Stromal cell of bone marrow (primary cell): ENCODE measurements at regions not wholly inside any gene's neighbourhood (a gene's known extent, or its start where the extent isn't known, plus 50 kb on each side); places are given as distances from the start of the nearest gene placed in this dataset.

Experiments used
- DNase-seq: peaks from one replicate; pipeline ENCODE4 v3.0.0-alpha.2; 2012; ENCODE audit warnings: low read depth

- no peak for DNase-seq
These were observed 398.9 kb downstream of the KIF16B start for GRCh38 chr20:16174311-16174710.

- no peak for DNase-seq
These were observed 400.2 kb downstream of the KIF16B start for GRCh38 chr20:16173044-16173443.

DNA sequence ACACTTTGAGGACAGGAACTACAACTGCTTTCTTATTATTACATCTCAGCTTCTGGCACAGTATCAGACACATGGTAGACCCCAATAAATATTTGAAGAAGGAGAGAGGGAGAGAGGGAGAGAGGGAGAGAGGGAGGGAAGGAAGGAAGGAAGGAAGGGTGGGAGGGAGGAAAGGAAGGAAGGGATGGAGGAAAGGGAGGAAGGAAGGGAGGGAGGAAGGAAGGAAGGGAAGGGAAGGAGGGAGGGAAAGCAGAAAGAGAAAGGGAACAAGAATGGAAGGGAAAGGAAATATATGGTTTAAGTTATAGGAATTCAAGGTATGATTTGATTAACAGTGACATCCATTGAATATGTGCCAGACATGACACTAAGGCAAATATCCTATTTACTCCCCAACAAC is 402.1 kb downstream of the KIF16B start:
- DNase-seq = no peak

GRCh38 chr20:16170406-16170971 is 402.8 kb downstream of the KIF16B start:
- no peak for DNase-seq

- DNase-seq = no peak
These were observed 405.7 kb downstream of the KIF16B start for GRCh38 chr20:16167423-16168130.

DNA sequence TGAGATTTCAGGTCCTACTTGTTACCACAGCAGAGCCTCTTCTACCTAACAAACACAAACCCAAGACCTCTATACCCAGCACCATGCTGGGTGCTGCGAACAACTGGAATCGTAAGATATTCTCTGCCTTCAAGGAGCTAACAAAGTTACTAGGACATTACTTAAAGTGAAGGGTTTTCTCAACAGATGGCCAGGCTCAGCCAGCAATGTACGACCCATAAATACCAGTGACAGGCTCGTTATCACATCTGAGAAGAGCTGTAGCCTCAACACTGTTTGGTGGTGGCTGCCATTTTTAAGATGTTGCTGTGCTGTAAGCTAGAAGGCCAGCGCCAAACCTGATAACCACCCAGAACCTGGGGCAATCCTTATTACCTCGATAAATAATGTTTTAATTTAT is 406.5 kb downstream of the KIF16B start:
- no peak for DNase-seq

GRCh38 chr20:16158976-16159286 is 414.3 kb downstream of the KIF16B start:
- DNase-seq = no peak

- no peak for DNase-seq
These were observed 414.9 kb downstream of the KIF16B start for GRCh38 chr20:16158090-16158975.

- no peak for DNase-seq
These were observed 425.3 kb downstream of the KIF16B start for GRCh38 chr20:16147916-16148315.

GRCh38 chr20:16147216-16147615 is 426.0 kb downstream of the KIF16B start:
- no peak for DNase-seq

GRCh38 chr20:16145919-16146318 is 427.3 kb downstream of the KIF16B start:
- no peak for DNase-seq

DNA sequence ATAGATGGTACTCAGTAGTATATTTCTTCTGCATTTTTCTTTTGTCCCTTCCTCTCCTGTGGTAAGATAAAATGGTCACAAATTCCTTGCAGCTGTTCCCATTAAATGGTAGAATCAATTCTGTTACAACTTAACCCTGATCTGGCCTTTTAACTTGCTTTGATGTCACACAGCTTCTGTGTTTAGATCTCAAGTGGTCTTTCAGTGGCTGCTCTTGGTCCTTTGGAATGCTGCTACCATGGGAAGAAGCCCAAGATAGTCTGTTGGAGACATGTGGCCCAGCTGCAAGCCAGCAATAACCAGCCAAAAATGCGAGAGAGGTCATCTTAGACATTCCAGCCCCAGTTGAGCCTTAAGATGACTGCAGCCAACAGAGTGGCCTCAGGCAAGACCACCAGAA is 429.7 kb downstream of the KIF16B start:
- DNase-seq = no peak

- DNase-seq = no peak
These were observed 437.6 kb downstream of the KIF16B start for GRCh38 chr20:16135630-16136029.

DNA sequence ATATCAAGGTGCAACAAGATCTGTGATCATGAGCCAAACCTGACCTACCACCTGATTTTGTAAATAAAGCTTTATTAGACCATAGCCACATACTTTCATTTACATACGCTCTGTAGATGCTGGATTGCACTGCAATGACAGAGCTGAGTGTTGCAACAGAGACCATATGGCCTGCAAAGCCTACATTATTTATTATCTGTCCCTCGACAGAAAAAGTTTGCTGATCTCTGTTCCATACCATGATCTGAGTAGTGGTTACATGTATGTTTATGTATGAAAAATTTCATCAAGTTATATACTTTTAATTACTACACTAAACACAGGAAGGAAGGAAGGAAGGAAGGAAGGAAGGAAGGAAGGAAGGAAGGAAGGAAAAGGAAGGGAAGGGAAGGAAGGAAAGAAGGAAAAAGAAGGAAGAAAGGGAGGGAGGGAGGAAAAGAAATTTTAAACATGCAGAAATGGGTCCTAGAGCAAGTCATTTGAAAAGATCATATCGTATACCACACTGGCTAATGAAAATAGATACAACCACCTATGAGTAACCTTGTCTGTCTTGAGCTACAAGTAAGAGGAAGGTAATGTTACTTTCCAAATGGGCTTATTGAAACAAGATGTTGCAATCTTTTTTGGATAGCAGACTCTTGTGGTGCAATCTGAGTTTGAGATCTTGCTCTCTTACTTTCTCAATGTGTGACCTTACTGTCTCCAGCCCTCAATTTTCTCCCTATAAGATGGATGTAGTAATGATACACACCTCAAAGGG is 441.0 kb downstream of the KIF16B start:
- DNase-seq = no peak

DNA sequence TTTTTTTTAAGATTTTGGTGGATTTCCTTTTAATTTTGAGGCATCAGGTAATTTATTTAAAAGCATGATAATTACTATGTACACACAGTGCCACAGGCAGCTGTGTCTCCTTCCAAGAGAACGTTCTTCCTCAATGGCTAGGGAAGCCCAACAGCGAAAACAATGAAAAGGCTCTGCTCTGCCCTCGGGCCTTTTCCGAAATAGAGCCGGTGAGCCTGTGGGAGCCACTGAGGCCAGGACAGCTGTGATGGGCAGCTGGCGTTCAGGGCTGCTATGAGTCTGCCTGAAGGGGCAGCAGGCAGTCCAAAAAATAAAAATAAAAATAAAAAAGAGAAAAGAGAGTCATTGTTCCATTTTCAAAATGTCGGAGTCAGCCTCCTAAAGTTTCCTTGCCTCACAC is 443.8 kb downstream of the KIF16B start:
- DNase-seq = no peak

DNA sequence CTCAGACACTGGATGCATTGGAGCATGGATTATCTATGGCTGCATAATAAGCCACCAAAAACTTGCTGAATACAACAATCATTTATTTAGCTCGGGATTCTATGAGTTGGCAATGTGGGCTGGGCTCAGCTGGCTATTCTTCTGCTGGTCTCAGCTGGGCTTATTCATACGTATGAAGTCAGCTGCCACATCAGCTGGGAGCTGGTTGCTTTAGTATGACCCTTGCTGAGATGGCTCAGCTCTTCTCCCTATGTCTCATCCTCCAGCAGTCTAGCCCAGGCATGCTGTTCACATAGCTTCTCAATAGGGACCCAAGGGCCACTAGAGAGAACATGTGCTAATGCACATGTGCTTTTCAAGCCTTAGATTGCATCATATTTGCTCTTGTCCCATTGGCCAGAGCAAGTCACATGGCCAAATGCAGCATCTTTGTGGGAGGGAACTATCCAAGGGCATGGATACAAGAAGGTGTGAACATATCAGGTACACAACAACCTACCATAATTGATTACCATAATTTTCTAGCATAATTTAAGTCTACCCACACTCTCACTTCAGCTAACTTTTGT is 444.6 kb downstream of the KIF16B start:
- no peak for DNase-seq

GRCh38 chr20:16125816-16126215 is 447.4 kb downstream of the KIF16B start:
- peak; percentile 30 for DNase-seq

DNA sequence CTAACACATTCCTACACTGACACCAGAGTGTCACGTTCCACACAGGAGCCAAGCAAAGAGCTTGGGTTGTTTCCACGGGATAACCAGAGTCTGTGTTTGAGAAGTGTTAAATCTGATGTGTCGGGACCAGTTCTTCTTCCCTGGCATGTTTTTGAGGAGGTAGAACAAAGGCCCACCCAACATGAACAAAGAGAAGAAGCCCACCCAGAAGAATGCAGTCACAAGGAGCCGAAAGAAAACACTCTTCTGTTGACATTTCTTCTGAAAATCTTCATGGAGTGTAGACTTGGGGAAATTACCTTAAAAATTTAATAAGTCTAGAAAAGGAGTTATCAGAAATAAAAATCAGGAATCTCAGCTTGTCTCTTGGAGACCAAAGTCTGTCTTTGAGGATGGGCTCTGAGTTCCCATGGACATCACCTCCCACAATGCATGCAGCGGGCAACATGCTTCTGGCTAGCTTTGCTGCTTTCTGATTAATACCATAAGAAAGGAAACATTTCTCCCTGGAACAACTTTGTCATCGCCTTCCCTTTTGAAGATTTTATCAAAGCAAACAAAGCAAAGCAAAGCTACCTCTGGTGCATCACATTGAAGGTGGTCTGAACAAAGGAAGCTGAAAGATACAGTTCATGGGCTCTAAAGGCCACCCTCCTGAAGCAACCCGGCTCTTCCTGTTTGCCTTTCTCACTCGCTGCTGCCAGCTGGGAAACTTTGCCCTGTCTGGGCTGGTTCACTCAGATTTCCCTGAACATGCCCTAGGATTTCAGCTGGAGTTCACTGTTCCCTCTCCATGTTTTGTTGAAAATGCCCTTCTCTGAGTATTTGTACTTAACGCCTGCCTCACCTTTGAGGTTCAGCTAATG is 448.1 kb downstream of the KIF16B start:
- no peak for DNase-seq

- no peak for DNase-seq
These were observed 448.8 kb downstream of the KIF16B start for GRCh38 chr20:16124491-16124890.

- DNase-seq = no peak
These were observed 449.6 kb downstream of the KIF16B start for GRCh38 chr20:16123623-16124022.

DNA sequence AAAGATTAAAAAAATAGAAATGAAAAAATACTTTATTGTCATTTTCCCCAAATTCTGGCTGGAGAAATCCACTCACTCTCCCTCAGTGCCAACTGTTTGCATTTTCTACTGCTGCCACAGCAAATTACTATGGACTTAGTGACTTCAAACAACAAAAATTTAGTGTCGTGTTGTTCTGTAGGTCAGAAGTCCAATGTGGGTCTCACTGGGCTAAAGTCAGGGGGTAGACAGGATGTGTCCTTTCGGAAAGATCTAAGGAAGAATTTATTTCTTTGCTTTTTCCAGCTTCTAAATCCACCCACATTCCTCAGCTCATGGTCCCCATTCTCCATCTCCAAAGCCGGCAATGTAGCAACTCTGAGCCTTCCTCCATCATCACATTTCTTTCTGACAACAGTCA is 453.3 kb downstream of the KIF16B start:
- no peak for DNase-seq
